Epithelial cell of esophagus (primary cell): ENCODE measurements at regions not wholly inside any gene's neighbourhood (a gene's known extent, or its start where the extent isn't known, plus 50 kb on each side); places are given as distances from the start of the nearest gene placed in this dataset.

Experiments used
- DNase-seq: peaks from one replicate; pipeline ENCODE4 v3.0.0; 2010; ENCODE audit warnings: low read depth
- H3K4me3 ChIP-seq: 2 replicates; pipeline ENCODE4 v1.5.1; 2011; ENCODE audit warnings: mild to moderate bottlenecking, low read length, control low read depth
- TF ChIP-seq, protein P1 (sequence below): IDR thresholded peaks from 2 replicates; pipeline ENCODE4 v1.5.1; 2011; ENCODE audit warnings: low read depth, mild to moderate bottlenecking, low read length, control low read depth, inconsistent platforms; ENCODE audit not compliant: insufficient read depth; ENCODE audit errors: missing control alignments

- no peak for DNase-seq
- H3K4me3 ChIP-seq: no peak overlapping the region
- TF ChIP-seq, protein P1, sequence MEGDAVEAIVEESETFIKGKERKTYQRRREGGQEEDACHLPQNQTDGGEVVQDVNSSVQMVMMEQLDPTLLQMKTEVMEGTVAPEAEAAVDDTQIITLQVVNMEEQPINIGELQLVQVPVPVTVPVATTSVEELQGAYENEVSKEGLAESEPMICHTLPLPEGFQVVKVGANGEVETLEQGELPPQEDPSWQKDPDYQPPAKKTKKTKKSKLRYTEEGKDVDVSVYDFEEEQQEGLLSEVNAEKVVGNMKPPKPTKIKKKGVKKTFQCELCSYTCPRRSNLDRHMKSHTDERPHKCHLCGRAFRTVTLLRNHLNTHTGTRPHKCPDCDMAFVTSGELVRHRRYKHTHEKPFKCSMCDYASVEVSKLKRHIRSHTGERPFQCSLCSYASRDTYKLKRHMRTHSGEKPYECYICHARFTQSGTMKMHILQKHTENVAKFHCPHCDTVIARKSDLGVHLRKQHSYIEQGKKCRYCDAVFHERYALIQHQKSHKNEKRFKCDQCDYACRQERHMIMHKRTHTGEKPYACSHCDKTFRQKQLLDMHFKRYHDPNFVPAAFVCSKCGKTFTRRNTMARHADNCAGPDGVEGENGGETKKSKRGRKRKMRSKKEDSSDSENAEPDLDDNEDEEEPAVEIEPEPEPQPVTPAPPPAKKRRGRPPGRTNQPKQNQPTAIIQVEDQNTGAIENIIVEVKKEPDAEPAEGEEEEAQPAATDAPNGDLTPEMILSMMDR: no peak
Measured at GRCh38 chr5:21642312-21642711, 1210.8 kb downstream of the CDH12 start.

- H3K4me3 ChIP-seq: no peak overlapping the region
- no peak for DNase-seq
- TF ChIP-seq, protein P1: no peak
Measured at GRCh38 chr5:21623831-21624230, 1229.3 kb downstream of the CDH12 start.

DNA sequence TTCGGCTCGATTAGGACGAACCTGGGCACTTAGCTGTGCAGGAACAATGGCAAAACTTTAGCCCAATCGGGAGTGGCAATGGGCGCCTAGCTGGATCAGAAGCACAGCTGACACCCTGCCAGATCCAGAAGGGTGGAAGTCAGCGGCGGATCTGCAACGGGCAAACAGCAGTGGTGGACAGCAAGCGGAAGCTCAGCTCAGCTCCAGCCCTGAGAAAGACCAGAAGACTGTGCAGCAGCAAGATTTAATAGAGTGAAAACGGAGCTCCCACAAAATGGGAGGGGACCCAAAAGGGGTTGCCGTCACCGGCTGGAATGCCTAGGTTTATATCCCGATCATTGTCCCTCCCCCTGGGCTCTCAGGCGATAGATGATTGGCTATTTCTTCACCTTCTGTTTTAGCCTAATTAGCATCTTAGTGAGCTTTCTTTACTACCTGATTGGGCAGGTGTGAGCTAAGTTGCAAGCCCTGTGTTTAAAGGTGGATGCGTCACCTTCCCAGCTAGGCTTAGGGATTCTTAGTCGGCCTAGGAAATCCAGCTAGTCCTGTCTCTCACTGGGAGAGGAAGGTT, 1237.9 kb downstream of the CDH12 start:
- no peak for DNase-seq
- TF ChIP-seq, protein P1: no peak

DNA sequence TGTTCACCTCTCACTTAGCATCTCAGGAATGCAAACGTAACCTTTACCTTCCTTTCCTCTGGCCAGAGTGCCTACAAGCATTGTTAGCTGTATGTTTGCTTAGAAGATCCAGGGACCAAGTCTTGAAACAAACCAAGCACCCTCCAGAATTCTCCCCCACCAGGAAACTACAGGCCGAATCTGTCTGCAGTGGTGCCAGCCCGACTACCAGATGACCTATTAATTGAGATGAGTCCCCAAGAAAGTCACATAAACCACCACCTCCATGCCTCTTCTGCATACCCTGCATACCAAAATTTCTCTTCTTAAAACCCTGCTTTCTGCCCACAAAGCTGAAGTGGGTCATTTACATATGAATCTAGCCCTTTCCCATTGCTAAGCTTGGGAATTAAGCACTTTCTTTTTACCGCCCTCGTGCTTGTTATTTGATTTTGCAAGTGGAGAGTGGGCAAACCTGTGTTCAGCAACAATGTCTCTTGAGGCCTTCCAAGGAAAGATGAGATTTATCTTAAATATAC, 1239.1 kb downstream of the CDH12 start:
- DNase-seq: no peak
- TF ChIP-seq, protein P1: no peak
- H3K4me3 ChIP-seq: no peak overlapping the region

More for the DNA sequence above, 1237.9 kb downstream of the CDH12 start:
- no peak overlapping the region for H3K4me3 ChIP-seq

GRCh38 chr5:21603796-21604195, 1249.3 kb downstream of the CDH12 start:
- no peak for DNase-seq
- TF ChIP-seq, protein P1: no peak
- no peak overlapping the region for H3K4me3 ChIP-seq

DNA sequence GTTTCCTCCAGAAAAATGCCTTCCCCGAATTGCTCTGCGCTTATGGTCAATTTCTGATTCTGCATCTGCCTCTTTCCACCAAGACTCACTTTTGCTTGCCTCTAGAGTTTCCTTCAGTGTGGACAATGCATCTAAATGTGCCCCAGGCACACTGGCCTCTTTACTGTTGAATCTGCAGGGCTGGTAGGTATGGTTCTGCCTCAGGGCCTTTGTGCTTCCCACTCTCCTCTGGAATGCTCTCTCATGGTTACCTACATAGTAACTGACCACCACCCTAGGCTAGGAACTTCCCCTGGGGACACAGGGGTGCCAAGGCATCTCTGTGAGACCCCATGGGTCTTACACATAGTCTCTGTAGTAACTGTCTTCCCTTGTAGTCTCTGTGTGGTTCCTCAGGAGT, 1258.6 kb downstream of the CDH12 start:
- DNase-seq: no peak
- TF ChIP-seq, protein P1: no peak
- H3K4me3 ChIP-seq: no peak overlapping the region

- H3K4me3 ChIP-seq: no peak overlapping the region
- no peak for DNase-seq
- TF ChIP-seq, protein P1: no peak
Measured at GRCh38 chr5:21593261-21593660, 1259.9 kb downstream of the CDH12 start.
